Mesodermal cell (in vitro differentiated cells): ENCODE measurements at regions not wholly inside any gene's neighbourhood (a gene's known extent, or its start where the extent isn't known, plus 50 kb on each side); places are given as distances from the start of the nearest gene placed in this dataset.
A peak's percentile ranks its signal among the peaks of the same experiment; 100 is the strongest.

Source experiments
- H3K27ac ChIP-seq: 2 replicates; pipeline ENCODE4 v1.7.0; 2013; ENCODE audit warnings: mild to moderate bottlenecking, low read depth, low read length, moderate library complexity; ENCODE audit not compliant: severe bottlenecking
- H3K36me3 ChIP-seq: 2 replicates; pipeline ENCODE4 v1.7.1; 2013; ENCODE audit warnings: mild to moderate bottlenecking, low read length, moderate library complexity; ENCODE audit not compliant: control insufficient read depth, insufficient read depth
- H3K4me1 ChIP-seq: one replicate; pipeline ENCODE4 v1.7.1; 2013; ENCODE audit warnings: mild to moderate bottlenecking, low read length; ENCODE audit not compliant: insufficient read depth, control insufficient read depth, poor library complexity, severe bottlenecking
- H3K4me3 ChIP-seq: 2 replicates; pipeline ENCODE4 v1.7.0; 2013; ENCODE audit warnings: low read length, control low read depth, mild to moderate bottlenecking; ENCODE audit not compliant: insufficient read depth, poor library complexity, severe bottlenecking; ENCODE audit errors: extremely low read depth
- H3K9me3 ChIP-seq: 2 replicates; pipeline ENCODE4 v1.7.1; 2013; ENCODE audit warnings: mild to moderate bottlenecking, low read length, moderate library complexity; ENCODE audit not compliant: control insufficient read depth
- WGBS, 2 experiments: methylation state at CpG; one replicate each; pipeline ENCODE4 v1.1.5; 2013; ENCODE audit warnings: missing lambda C conversion rate in 2 of 2; ENCODE audit not compliant: insufficient coverage in 2 of 2; 5-methylcytosine and 5-hydroxymethylcytosine counted together

DNA sequence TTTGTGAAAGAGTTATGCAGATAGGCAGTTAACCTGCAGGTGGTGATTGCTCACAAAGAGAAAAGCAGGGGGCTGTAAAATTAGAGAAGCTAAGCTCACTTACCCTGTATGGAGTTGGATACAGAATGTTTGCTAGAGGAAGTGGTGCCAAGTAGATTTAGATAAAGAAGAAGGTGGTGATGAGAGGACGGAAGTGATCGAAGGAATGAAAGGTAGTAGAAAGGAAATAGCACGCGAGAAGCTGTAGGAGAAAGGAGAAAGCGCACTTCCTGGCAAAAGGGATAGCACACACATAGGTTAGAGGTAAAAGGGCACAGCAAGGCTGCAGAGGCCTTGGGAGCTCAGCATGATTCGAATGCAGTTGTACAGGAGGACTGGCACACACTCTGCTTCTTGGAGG is 87.3 kb upstream of the CTSC start:
- H3K27ac ChIP-seq, result no peak overlapping the region
- H3K4me1 ChIP-seq, result peaks cover 19% of the 10 kb centered on the region
- no peak overlapping the region for H3K4me3 ChIP-seq
- H3K36me3 ChIP-seq, result no peaks in the 10 kb centered on the region
- 91 to 94% methylated on average over 6 of the region's 6 CpGs for WGBS, 2 experiments
- H3K9me3 ChIP-seq, result no peaks in the 10 kb centered on the region

GRCh38 chr11:88421530-88421929 is 84.0 kb upstream of the CTSC start:
- H3K27ac ChIP-seq, result no peak overlapping the region
- no peak overlapping the region for H3K4me3 ChIP-seq
- H3K9me3 ChIP-seq, result no peaks in the 10 kb centered on the region
- WGBS, 2 experiments, result 46% methylated on average over 1 of the region's 1 CpG; no CpG with 5 or more reads in 1 of the 2 experiments
- peaks cover 19% of the 10 kb centered on the region for H3K4me1 ChIP-seq
- H3K36me3 ChIP-seq, result no peaks in the 10 kb centered on the region

DNA sequence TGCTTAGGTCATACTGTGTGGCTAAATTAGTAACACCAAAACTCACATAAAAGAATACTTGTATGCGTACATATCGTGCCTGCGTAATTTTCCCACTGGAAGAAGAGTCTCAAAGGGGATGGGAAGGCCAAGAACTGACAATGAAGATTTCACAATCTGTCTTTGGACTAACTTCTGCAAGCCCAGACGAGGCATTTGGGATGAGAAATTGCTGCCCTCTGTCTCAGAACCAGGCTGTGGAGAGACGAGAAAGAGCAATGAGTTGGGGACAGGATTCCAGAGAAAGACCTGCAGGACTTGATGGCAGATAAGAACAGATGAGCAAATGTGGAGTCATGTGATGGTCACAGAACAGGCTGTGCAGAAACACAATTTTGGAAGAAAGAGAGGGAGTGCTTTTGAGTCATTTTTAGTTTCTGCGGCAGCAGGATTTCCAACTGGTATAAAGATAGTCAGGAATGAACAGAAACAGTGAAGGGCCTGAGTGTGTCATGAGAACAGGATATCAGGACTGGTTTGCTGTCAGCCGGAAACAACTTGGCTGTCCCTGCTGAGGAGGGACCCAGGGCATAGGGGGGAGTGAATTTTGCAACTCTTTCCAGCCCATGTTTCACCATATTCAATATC is 82.7 kb upstream of the CTSC start:
- Histone ChIP-seq H3K36me3 (no peaks in the 10 kb centered on the region), H3K4me1 (peaks cover 19% of the 10 kb centered on the region), H3K9me3 (no peaks in the 10 kb centered on the region), H3K4me3 (no peak overlapping the region), H3K27ac (peak overlapping the region; percentile 41)
- 78 to 95% methylated on average over 3 to 6 of the region's 7 CpGs for WGBS, 2 experiments

- no peaks in the 10 kb centered on the region for H3K9me3 ChIP-seq
- H3K36me3 ChIP-seq, result no peaks in the 10 kb centered on the region
- H3K27ac ChIP-seq, result no peak overlapping the region
- WGBS, 2 experiments, result 80 to 100% methylated on average over 1 of the region's 3 CpGs
- H3K4me3 ChIP-seq, result no peak overlapping the region
- H3K4me1 ChIP-seq, result peaks cover 32% of the 10 kb centered on the region
These were observed 81.0 kb upstream of the CTSC start for GRCh38 chr11:88418508-88418907.

DNA sequence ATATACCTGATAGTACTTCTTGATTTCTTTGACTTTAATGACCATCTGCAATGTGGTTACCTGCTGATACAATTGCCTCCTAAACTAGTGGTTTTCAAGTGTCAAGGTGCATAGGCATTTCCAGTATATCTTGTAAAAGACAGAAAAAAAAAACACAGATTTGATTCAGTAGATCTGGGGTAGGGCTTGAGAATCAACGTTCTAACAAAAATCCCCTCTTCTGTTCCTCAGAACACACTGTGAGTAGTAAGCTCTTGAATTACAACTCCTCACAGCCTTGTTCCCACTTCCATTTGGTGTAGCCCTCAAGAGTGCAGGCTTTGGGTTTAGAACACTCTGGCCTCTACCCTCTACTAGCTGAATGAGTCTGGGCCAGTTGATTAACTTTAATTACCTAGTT is 78.0 kb upstream of the CTSC start:
- Histone ChIP-seq H3K4me1 (peaks cover 20% of the 10 kb centered on the region), H3K27ac (no peak overlapping the region), H3K4me3 (no peak overlapping the region), H3K9me3 (no peaks in the 10 kb centered on the region), H3K36me3 (no peaks in the 10 kb centered on the region)
- 80 to 100% methylated on average over 1 of the region's 1 CpG for WGBS, 2 experiments

- H3K27ac ChIP-seq, result peak overlapping the region; percentile 52
- WGBS, 2 experiments, result 50 to 100% methylated on average over 1 of the region's 3 CpGs
- no peak overlapping the region for H3K4me3 ChIP-seq
- peaks cover 15% of the 10 kb centered on the region for H3K4me1 ChIP-seq
- H3K9me3 ChIP-seq, result no peaks in the 10 kb centered on the region
- no peaks in the 10 kb centered on the region for H3K36me3 ChIP-seq
These were observed 77.5 kb upstream of the CTSC start for GRCh38 chr11:88414981-88415413.

GRCh38 chr11:88414385-88414861 is 76.9 kb upstream of the CTSC start:
- no peak overlapping the region for H3K4me3 ChIP-seq
- no peaks in the 10 kb centered on the region for H3K9me3 ChIP-seq
- H3K27ac ChIP-seq, result peak overlapping the region; percentile 52
- WGBS, 2 experiments, result 73 to 78% methylated on average over 3 to 5 of the region's 5 CpGs
- H3K36me3 ChIP-seq, result no peaks in the 10 kb centered on the region
- H3K4me1 ChIP-seq, result peaks cover 13% of the 10 kb centered on the region

- H3K9me3 ChIP-seq, result no peaks in the 10 kb centered on the region
- peaks cover 13% of the 10 kb centered on the region for H3K4me1 ChIP-seq
- H3K27ac ChIP-seq, result no peak overlapping the region
- no peaks in the 10 kb centered on the region for H3K36me3 ChIP-seq
- H3K4me3 ChIP-seq, result no peak overlapping the region
These were observed 73.7 kb upstream of the CTSC start for GRCh38 chr11:88411265-88411664.

GRCh38 chr11:88410656-88411055 is 73.1 kb upstream of the CTSC start:
- peaks cover 13% of the 10 kb centered on the region for H3K4me1 ChIP-seq
- 100% methylated on average over 1 of the region's 3 CpGs for WGBS, 2 experiments
- H3K4me3 ChIP-seq, result no peak overlapping the region
- no peak overlapping the region for H3K27ac ChIP-seq
- no peaks in the 10 kb centered on the region for H3K9me3 ChIP-seq
- H3K36me3 ChIP-seq, result no peaks in the 10 kb centered on the region

DNA sequence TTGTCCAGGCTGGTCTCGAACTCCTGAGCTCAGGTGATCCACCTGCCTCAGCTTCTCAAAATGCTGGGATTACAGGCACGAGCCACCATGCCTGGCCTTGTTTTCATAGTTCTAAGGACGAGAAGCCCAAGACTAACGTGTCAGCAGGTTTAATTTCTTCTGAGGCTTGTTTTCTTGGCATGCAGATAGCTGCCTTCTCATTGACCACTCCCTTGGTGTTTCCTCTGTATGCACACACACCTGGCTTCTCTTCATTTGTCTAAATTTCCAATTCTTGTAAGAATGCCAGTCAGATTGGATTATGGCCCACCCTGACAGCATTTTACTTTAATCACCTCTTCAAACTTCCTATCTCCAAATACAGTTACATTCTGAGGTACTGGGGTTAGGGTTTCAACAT is 72.5 kb upstream of the CTSC start:
- Histone ChIP-seq H3K27ac (no peak overlapping the region), H3K9me3 (no peaks in the 10 kb centered on the region)
- WGBS, 2 experiments, result 91 to 93% methylated on average over 4 of the region's 4 CpGs

DNA sequence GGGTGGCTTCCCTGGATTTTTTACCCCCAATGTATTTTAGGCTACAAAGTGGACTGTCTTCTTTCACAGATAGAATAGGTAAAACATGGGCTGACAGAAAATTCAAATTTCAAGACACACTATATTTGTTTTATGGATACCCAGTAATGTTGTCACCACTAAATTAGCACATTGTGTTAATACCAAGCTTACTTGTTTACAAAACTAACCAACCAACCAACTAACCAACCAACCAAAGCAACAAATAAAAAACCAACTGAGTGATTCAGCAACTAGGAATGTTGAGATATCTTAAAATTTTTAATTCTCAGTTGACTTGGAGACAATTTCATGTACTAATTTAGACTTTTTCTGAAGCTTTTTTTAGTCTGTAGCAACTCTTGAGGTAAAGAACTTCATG is 69.3 kb upstream of the CTSC start:
- Histone ChIP-seq H3K27ac (no peak overlapping the region), H3K9me3 (no peaks in the 10 kb centered on the region), H3K36me3 (no peaks in the 10 kb centered on the region), H3K4me1 (peaks cover 15% of the 10 kb centered on the region), H3K4me3 (no peak overlapping the region)

More for the DNA sequence above, 72.5 kb upstream of the CTSC start:
- Histone ChIP-seq H3K4me1 (peaks cover 13% of the 10 kb centered on the region), H3K4me3 (no peak overlapping the region), H3K36me3 (no peaks in the 10 kb centered on the region)
